H1 (cell line): ENCODE measurements at regions not wholly inside any gene's neighbourhood (a gene's known extent, or its start where the extent isn't known, plus 50 kb on each side); places are given as distances from the start of the nearest gene placed in this dataset.

Source experiments
- CTCF ChIA-PET: fragments of 300-600 bp; sonication (Branson Sonifier 250); formaldehyde crosslinking; loops from one replicate; lab custom pipeline; 2021; ENCODE audit not compliant: partially characterized antibody; lab: Charles Lee
- POLR2A ChIA-PET: fragments of 300-600 bp; sonication (Branson Sonifier 250); formaldehyde crosslinking; loops from one replicate; lab custom pipeline; 2021; ENCODE audit warnings: inconsistent platforms; ENCODE audit not compliant: partially characterized antibody; lab: Charles Lee
- DNase-seq, 2 experiments: peaks; one replicate each; pipeline versions ENCODE4 v3.0.0 to v3.0.0-alpha.2; 2010 to 2022; ENCODE audit warnings: low spot score in 2 of 2, low read depth in 1 of 2, mixed read lengths in 1 of 2
- FAIRE-seq: peaks from 2 replicates; lab custom pipeline; 2011; peaks lifted over from hg19 to GRCh38; lab: Jason Lieb, UNC
- H2AFZ ChIP-seq: 2 replicates; pipeline ENCODE4 v1.8.1; 2012; ENCODE audit warnings: low read length, inconsistent platforms
- H2AK5ac ChIP-seq: 2 replicates; pipeline ENCODE4 v1.6.1; 2013; ENCODE audit warnings: low read depth, low read length
- H2BK120ac ChIP-seq: replicated peaks from 2 replicates; pipeline ENCODE3; 2013; ENCODE audit warnings: low read depth, low read length, inconsistent platforms
- H2BK12ac ChIP-seq: 2 replicates; pipeline ENCODE4 v1.6.1; 2013; ENCODE audit warnings: low read depth, low read length
- H2BK15ac ChIP-seq: 2 replicates; pipeline ENCODE4 v1.6.1; 2013; ENCODE audit warnings: low read length
- H2BK20ac ChIP-seq: 2 replicates; pipeline ENCODE4 v1.6.1; 2013; ENCODE audit warnings: low read length
- H2BK5ac ChIP-seq: 2 replicates; pipeline ENCODE4 v1.6.1; 2013; ENCODE audit warnings: low read depth, low read length
- H3K14ac ChIP-seq: 2 replicates; pipeline ENCODE4 v1.6.1; 2013; ENCODE audit warnings: inconsistent platforms; ENCODE audit not compliant: insufficient read length
- H3K18ac ChIP-seq: 2 replicates; pipeline ENCODE4 v1.6.1; 2013; ENCODE audit warnings: low read length; ENCODE audit errors: extremely low read depth
- H3K23ac ChIP-seq: 2 replicates; pipeline ENCODE4 v1.6.1; 2013; ENCODE audit warnings: inconsistent platforms; ENCODE audit not compliant: insufficient read length
- H3K23me2 ChIP-seq: 2 replicates; pipeline ENCODE4 v1.6.1; 2013; ENCODE audit warnings: low read depth, low read length
- H3K27ac ChIP-seq: 2 replicates; pipeline ENCODE4 v1.6.1; 2011; ENCODE audit warnings: low read depth, low read length, inconsistent platforms
- H3K27me3 ChIP-seq, 4 experiments: replicated peaks in 1 of 4; 1 replicate in 1 of 4; 2 replicates in 3 of 4; pipeline versions ENCODE4 v1.6.1 to v1.8.1; 2011 to 2013; ENCODE audit warnings: low read length in 3 of 4, mild to moderate bottlenecking in 3 of 4, inconsistent platforms in 2 of 4, mixed read lengths in 2 of 4, moderate library complexity in 1 of 4; ENCODE audit not compliant: control insufficient read depth in 3 of 4, insufficient read depth in 3 of 4; ENCODE audit errors: extremely low read depth in 1 of 4
- H3K36me3 ChIP-seq, 4 experiments: 2 replicates each; pipeline versions ENCODE4 v1.6.1 to v1.8.1; 2011 to 2013; ENCODE audit warnings: mild to moderate bottlenecking in 4 of 4, low read length in 3 of 4, moderate library complexity in 2 of 4, control low read depth in 1 of 4, inconsistent platforms in 1 of 4; ENCODE audit not compliant: insufficient read depth in 4 of 4, control insufficient read depth in 2 of 4
- H3K4ac ChIP-seq: replicated peaks from 2 replicates; pipeline ENCODE3; 2013; ENCODE audit warnings: low read length, low read depth, mixed read lengths, inconsistent platforms; ENCODE audit not compliant: insufficient read length
- H3K4me1 ChIP-seq, 4 experiments: replicated peaks in 1 of 4; 1 replicate in 1 of 4; 2 replicates in 3 of 4; pipeline versions ENCODE4 v1.6.1 to v1.8.1; 2011 to 2013; ENCODE audit warnings: low read length in 3 of 4, inconsistent platforms in 2 of 4, mixed read lengths in 1 of 4; ENCODE audit not compliant: insufficient read depth in 4 of 4, control insufficient read depth in 3 of 4
- H3K4me2 ChIP-seq, 2 experiments: 2 replicates each; pipeline versions ENCODE4 v1.6.1 to v1.8.1; 2011 to 2013; ENCODE audit warnings: low read depth in 2 of 2, low read length in 2 of 2, control low read depth in 1 of 2, inconsistent platforms in 1 of 2, mild to moderate bottlenecking in 1 of 2; ENCODE audit not compliant: insufficient read depth in 1 of 2
- H3K4me3 ChIP-seq, 4 experiments: fragments of 200-600, 300-600 bp in 1 of 4; sonication (generic), shearing (Covaris generic), sonication (Bioruptor Twin) in 1 of 4; 2 replicates each; pipeline versions ENCODE4 v1.5.1 to v1.8.1; 2011 to 2016; ENCODE audit warnings: low read length in 4 of 4, low read depth in 3 of 4, control low read depth in 2 of 4, inconsistent platforms in 2 of 4, mild to moderate bottlenecking in 2 of 4, mixed read lengths in 1 of 4, moderate library complexity in 1 of 4; ENCODE audit not compliant: insufficient read depth in 2 of 4; ENCODE audit errors: extremely low read depth in 1 of 4
- H3K56ac ChIP-seq: replicated peaks from 2 replicates; pipeline ENCODE3; 2013; ENCODE audit warnings: low read depth, mild to moderate bottlenecking, mixed read lengths, low read length, inconsistent platforms; ENCODE audit not compliant: insufficient read length
- H3K79me1 ChIP-seq: 2 replicates; pipeline ENCODE4 v1.6.1; 2013; ENCODE audit warnings: low read depth, low read length, control low read depth
- H3K79me2 ChIP-seq, 2 experiments: 2 replicates each; pipeline versions ENCODE4 v1.6.1 to v1.8.1; 2012 to 2013; ENCODE audit warnings: low read length in 2 of 2, mild to moderate bottlenecking in 2 of 2, inconsistent platforms in 1 of 2; ENCODE audit not compliant: insufficient read depth in 2 of 2, control insufficient read depth in 1 of 2
- H3K9ac ChIP-seq, 4 experiments: replicated peaks in 1 of 4; 1 replicate in 1 of 4; 2 replicates in 3 of 4; pipeline versions ENCODE4 v1.6.1 to v1.8.1; 2011 to 2013; ENCODE audit warnings: low read depth in 3 of 4, low read length in 3 of 4, control low read depth in 2 of 4, mild to moderate bottlenecking in 2 of 4, moderate library complexity in 2 of 4, inconsistent platforms in 1 of 4; ENCODE audit errors: extremely low read depth in 1 of 4
- H3K9me3 ChIP-seq, 2 experiments: 2 replicates each; pipeline versions ENCODE4 v1.6.1 to v1.8.1; 2012 to 2013; ENCODE audit warnings: mild to moderate bottlenecking in 2 of 2, moderate library complexity in 2 of 2, control low read depth in 1 of 2, inconsistent platforms in 1 of 2, low read depth in 1 of 2, low read length in 1 of 2, mixed read lengths in 1 of 2; ENCODE audit not compliant: insufficient read depth in 2 of 2
- H4K20me1 ChIP-seq, 2 experiments: replicated peaks in 1 of 2; 2 replicates each; pipeline versions ENCODE3 to v1.8.1; 2011 to 2013; ENCODE audit warnings: inconsistent platforms in 2 of 2, low read length in 2 of 2, mild to moderate bottlenecking in 1 of 2; ENCODE audit not compliant: insufficient read depth in 2 of 2, control insufficient read depth in 1 of 2
- H4K5ac ChIP-seq: 2 replicates; pipeline ENCODE4 v1.6.1; 2013; ENCODE audit warnings: low read length, low read depth, mixed read lengths, inconsistent platforms; ENCODE audit not compliant: insufficient read length
- H4K8ac ChIP-seq: 2 replicates; pipeline ENCODE4 v1.8.0; 2013; ENCODE audit warnings: mild to moderate bottlenecking, moderate library complexity, low read length, inconsistent platforms; ENCODE audit not compliant: insufficient read depth; ENCODE audit errors: extremely low read depth
- H4K91ac ChIP-seq: replicated peaks from 2 replicates; pipeline ENCODE3; 2013; ENCODE audit warnings: low read length, mixed read lengths, inconsistent platforms; ENCODE audit not compliant: insufficient read length
- BRCA1 ChIP-seq: IDR thresholded peaks from 2 replicates; pipeline ENCODE4 v1.6.1; 2012; ENCODE audit warnings: low read depth, low read length, improper control_type of control experiment
- CBX5 ChIP-seq: fragments of 300-800, 300-1000 bp; sonication (generic); IDR thresholded peaks from 2 replicates; pipeline ENCODE4 v1.7.1; 2016; ENCODE audit warnings: antibody characterized with exemption, low read length, low read depth
- CHD2 ChIP-seq: IDR thresholded peaks from 2 replicates; pipeline ENCODE4 v1.6.1; 2012; ENCODE audit warnings: low read length, improper control_type of control experiment
- GTF2F1 ChIP-seq: IDR thresholded peaks from 2 replicates; pipeline ENCODE4 v1.6.1; 2012; ENCODE audit warnings: low read depth, low read length, improper control_type of control experiment, borderline replicate concordance
- KDM1A ChIP-seq: fragments of 200-600, 300-600 bp; sonication (generic); IDR thresholded peaks from 2 replicates; pipeline ENCODE4 v1.7.1; 2016; ENCODE audit warnings: mild to moderate bottlenecking, low read length, borderline replicate concordance
- KDM5A ChIP-seq: fragments of 200-600 bp; IDR thresholded peaks from 2 replicates; pipeline ENCODE4 v1.7.1; 2012; ENCODE audit warnings: mild to moderate bottlenecking, low read length, inconsistent platforms, mixed read lengths
- MAFK ChIP-seq: IDR thresholded peaks from 2 replicates; pipeline ENCODE4 v1.6.1; 2012; ENCODE audit warnings: low read depth, mild to moderate bottlenecking, improper control_type of control experiment, low read length
- MAX ChIP-seq: IDR thresholded peaks from 2 replicates; pipeline ENCODE4 v1.6.1; 2012; ENCODE audit warnings: inconsistent platforms
- RFX5 ChIP-seq: IDR thresholded peaks from 2 replicates; pipeline ENCODE4 v1.6.1; 2011; ENCODE audit warnings: low read depth, low read length, improper control_type of control experiment, borderline replicate concordance
- SAP30 ChIP-seq: fragments of 300-600 bp; sonication (generic); IDR thresholded peaks from 2 replicates; pipeline ENCODE4 v1.7.1; 2012; ENCODE audit warnings: low read length, moderate library complexity, mild to moderate bottlenecking, inconsistent platforms; ENCODE audit not compliant: insufficient read depth, insufficient replicate concordance
- TAF1 ChIP-seq: IDR thresholded peaks from 2 replicates; pipeline ENCODE4 v1.6.1; 2011; ENCODE audit warnings: mild to moderate bottlenecking, low read depth, low read length
- TCF12 ChIP-seq: IDR thresholded peaks from 2 replicates; pipeline ENCODE4 v1.6.1; 2011; ENCODE audit warnings: low read depth, mild to moderate bottlenecking, low read length
- YY1 ChIP-seq: IDR thresholded peaks from 2 replicates; pipeline ENCODE4 v1.6.1; 2011; ENCODE audit warnings: low read depth, mild to moderate bottlenecking, low read length
- ZNF274 ChIP-seq: IDR thresholded peaks from 2 replicates; pipeline ENCODE4 v1.7.0; 2012; ENCODE audit warnings: low read length, borderline replicate concordance; ENCODE audit errors: extremely low read depth
- WGBS, 2 experiments: shearing (Covaris generic) in 1 of 2; methylation state at CpG; one replicate each; pipeline versions ENCODE4 v1.1.6 to v1.1.7; 2013 to 2015; ENCODE audit warnings: low lambda C conversion rate in 2 of 2, mixed read lengths in 2 of 2, inconsistent platforms in 1 of 2, low coverage in 1 of 2, missing lambda C conversion rate in 1 of 2; ENCODE audit not compliant: insufficient replicate concordance in 2 of 2, insufficient coverage in 1 of 2, insufficient read length in 1 of 2; ENCODE audit errors: extremely low coverage in 1 of 2, missing lambda C conversion rate in 1 of 2; 5-methylcytosine and 5-hydroxymethylcytosine counted together

DNA sequence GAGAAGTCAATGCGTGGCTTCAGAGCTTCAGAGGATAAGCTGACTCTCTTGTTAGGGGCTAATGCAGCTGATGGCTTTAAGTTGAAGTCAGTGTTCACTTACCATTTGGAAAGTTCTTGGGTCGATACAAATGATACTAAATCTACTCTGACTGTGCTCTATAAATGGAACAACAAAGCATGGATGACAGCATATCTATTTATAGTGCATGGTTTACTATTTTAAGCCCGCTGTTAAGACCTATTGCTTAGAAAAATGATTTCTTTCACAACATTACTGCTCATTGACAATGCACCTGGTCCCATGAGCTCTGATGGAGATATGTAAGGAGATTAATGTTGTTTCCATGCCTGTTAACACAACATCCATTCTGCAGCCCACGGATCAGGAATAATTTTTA is 435.7 kb downstream of the MAT2B start:
- no peak overlapping the region for H2AK5ac ChIP-seq
- no peak overlapping the region for H2BK120ac ChIP-seq
- H3K18ac ChIP-seq, result no peak overlapping the region
- H2BK20ac ChIP-seq, result no peak overlapping the region
- FAIRE-seq (no peak), DNase-seq (no peak)
- no peaks in the 10 kb centered on the region for H3K9me3 ChIP-seq
- H3K14ac ChIP-seq, result no peak overlapping the region
- H2BK12ac ChIP-seq, result no peak overlapping the region
- H3K23me2 ChIP-seq, result no peaks in the 10 kb centered on the region; the same call in 1 of the 2 replicates
- H3K4me2 ChIP-seq, result no peak overlapping the region
- POLR2A ChIA-PET, result no interaction called here
- 84% methylated on average over 4 of the region's 4 CpGs; no CpG with 5 or more reads in 1 of the 2 experiments for WGBS, 2 experiments
- H3K27me3 ChIP-seq, result no peaks in the 10 kb centered on the region
- H3K23ac ChIP-seq, result no peak overlapping the region
- H2AFZ ChIP-seq, result 0 out of 2 replicates have a peak overlapping the region, but pooled peaks have one; percentile 38
- no peaks in the 10 kb centered on the region for H4K20me1 ChIP-seq
- no peak overlapping the region for H4K5ac ChIP-seq
- no peak overlapping the region for H3K56ac ChIP-seq
- no peak overlapping the region for H3K27ac ChIP-seq
- H3K36me3 ChIP-seq, result no peaks in the 10 kb centered on the region
- no peak overlapping the region for H3K4ac ChIP-seq
- no peaks in the 10 kb centered on the region for H3K79me1 ChIP-seq
- TF ChIP-seq MAFK, result no peak
- no peak for TF ChIP-seq TCF12
- TF ChIP-seq SAP30, result no peak
- no peak for TF ChIP-seq RFX5
- no peak for TF ChIP-seq GTF2F1
- no peak for TF ChIP-seq BRCA1
- no peak for TF ChIP-seq KDM5A
- no peak for TF ChIP-seq MAX
- no peak for TF ChIP-seq ZNF274
- TF ChIP-seq CBX5, result no peak
- no peak for TF ChIP-seq KDM1A
- TF ChIP-seq YY1, result no peak
- TF ChIP-seq TAF1, result no peak
- TF ChIP-seq CHD2, result no peak
- H4K8ac ChIP-seq, result no peak overlapping the region
- H2BK15ac ChIP-seq, result no peak overlapping the region
- H3K4me1 ChIP-seq, result no peaks in the 10 kb centered on the region
- CTCF ChIA-PET, result interaction anchor here (0.6 to 1.2 kb wide), 4 partner anchors 9 to 171 kb away, joined by 3 read pairs; no protein-coding TSS in a partner anchor
- H3K79me2 ChIP-seq, result no peaks in the 10 kb centered on the region
- no peak overlapping the region for H4K91ac ChIP-seq
- no peak overlapping the region for H2BK5ac ChIP-seq
- no peak overlapping the region for H3K9ac ChIP-seq
- no peak overlapping the region for H3K4me3 ChIP-seq
